ENCODE measurements at regions not wholly inside any gene's neighbourhood (a gene's known extent, or its start where the extent isn't known, plus 50 kb on each side); places are given as distances from the start of the nearest gene placed in this dataset.

- TF ChIP-seq NFYB (CRISPR knock-in tag; conservative IDR thresholded peaks at IDR 0.05; ENCODE audit: low read depth) (no peak), SMAD3 (CRISPR knock-in tag; IDR thresholded peaks at IDR 0.05; ENCODE audit: borderline replicate concordance) (no peak)
Measured at GRCh38 chr12:23259558-23259957, 634.6 kb downstream of the ETNK1 start.
